ENCODE measurements at regions not wholly inside any gene's neighbourhood (a gene's known extent, or its start where the extent isn't known, plus 50 kb on each side); places are given as distances from the start of the nearest gene placed in this dataset.

DNA sequence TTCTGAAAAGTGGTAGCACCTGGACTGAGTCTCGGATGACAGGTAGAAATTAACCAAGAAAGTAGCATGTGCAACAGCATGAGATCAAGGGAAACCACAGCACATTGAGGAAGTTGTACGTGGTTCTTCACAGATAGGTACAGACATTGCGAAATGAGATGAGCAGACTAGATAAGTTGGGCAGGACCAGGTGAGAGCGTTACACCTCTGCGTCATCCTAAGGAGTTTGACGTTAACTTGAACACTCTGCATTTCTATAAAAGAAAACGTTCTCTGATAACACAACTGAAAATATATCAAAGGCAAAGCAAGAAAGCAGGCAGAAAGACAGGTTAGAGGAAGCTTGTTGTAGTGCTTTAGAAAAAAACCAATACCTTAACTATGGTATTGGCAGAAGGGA lies 98.5 kb upstream of the RASSF8 start:
- TF ChIP-seq RAD21 (conservative IDR thresholded peaks at IDR 0.05) (no peak), MXI1 (conservative IDR thresholded peaks at IDR 0.05; ENCODE audit: poor library complexity, severe bottlenecking) (no peak), POLR2AphosphoS5 (IDR thresholded peaks at IDR 0.05) (no peak), EZH2 (IDR thresholded peaks at IDR 0.05; ENCODE audit: borderline replicate concordance, insufficient read depth, low read length, poor library complexity, severe bottlenecking) (no peak), SMC3 (conservative IDR thresholded peaks at IDR 0.05; ENCODE audit: poor library complexity) (no peak), EP300 (conservative IDR thresholded peaks at IDR 0.05; ENCODE audit: poor library complexity, severe bottlenecking) (no peak), TAF1 (IDR thresholded peaks at IDR 0.05; ENCODE audit: low read depth) (no peak)
- TF ChIP-seq, protein P1, sequence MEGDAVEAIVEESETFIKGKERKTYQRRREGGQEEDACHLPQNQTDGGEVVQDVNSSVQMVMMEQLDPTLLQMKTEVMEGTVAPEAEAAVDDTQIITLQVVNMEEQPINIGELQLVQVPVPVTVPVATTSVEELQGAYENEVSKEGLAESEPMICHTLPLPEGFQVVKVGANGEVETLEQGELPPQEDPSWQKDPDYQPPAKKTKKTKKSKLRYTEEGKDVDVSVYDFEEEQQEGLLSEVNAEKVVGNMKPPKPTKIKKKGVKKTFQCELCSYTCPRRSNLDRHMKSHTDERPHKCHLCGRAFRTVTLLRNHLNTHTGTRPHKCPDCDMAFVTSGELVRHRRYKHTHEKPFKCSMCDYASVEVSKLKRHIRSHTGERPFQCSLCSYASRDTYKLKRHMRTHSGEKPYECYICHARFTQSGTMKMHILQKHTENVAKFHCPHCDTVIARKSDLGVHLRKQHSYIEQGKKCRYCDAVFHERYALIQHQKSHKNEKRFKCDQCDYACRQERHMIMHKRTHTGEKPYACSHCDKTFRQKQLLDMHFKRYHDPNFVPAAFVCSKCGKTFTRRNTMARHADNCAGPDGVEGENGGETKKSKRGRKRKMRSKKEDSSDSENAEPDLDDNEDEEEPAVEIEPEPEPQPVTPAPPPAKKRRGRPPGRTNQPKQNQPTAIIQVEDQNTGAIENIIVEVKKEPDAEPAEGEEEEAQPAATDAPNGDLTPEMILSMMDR (IDR thresholded peaks at IDR 0.05; ENCODE audit: poor library complexity, severe bottlenecking): no peak
- TF ChIP-seq, protein P2, sequence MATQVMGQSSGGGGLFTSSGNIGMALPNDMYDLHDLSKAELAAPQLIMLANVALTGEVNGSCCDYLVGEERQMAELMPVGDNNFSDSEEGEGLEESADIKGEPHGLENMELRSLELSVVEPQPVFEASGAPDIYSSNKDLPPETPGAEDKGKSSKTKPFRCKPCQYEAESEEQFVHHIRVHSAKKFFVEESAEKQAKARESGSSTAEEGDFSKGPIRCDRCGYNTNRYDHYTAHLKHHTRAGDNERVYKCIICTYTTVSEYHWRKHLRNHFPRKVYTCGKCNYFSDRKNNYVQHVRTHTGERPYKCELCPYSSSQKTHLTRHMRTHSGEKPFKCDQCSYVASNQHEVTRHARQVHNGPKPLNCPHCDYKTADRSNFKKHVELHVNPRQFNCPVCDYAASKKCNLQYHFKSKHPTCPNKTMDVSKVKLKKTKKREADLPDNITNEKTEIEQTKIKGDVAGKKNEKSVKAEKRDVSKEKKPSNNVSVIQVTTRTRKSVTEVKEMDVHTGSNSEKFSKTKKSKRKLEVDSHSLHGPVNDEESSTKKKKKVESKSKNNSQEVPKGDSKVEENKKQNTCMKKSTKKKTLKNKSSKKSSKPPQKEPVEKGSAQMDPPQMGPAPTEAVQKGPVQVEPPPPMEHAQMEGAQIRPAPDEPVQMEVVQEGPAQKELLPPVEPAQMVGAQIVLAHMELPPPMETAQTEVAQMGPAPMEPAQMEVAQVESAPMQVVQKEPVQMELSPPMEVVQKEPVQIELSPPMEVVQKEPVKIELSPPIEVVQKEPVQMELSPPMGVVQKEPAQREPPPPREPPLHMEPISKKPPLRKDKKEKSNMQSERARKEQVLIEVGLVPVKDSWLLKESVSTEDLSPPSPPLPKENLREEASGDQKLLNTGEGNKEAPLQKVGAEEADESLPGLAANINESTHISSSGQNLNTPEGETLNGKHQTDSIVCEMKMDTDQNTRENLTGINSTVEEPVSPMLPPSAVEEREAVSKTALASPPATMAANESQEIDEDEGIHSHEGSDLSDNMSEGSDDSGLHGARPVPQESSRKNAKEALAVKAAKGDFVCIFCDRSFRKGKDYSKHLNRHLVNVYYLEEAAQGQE (IDR thresholded peaks at IDR 0.05; ENCODE audit: borderline replicate concordance): no peak

All from neural cell (in vitro differentiated cells).